Stimulated activated CD8-positive, alpha-beta memory T cell treated with anti-CD3 and anti-CD28 coated beads, Interleukin-15, amount 100 ng/mL, for 24 hours (primary cell): ENCODE measurements at regions not wholly inside any gene's neighbourhood (a gene's known extent, or its start where the extent isn't known, plus 50 kb on each side); places are given as distances from the start of the nearest gene placed in this dataset.

ENCODE experiments used
- DNase-seq: peaks from one replicate; pipeline ENCODE4 v3.0.0-alpha.2; 2020; ENCODE audit warnings: low read depth

GRCh38 chr22:47816863-47817210 is 1054.4 kb downstream of the TBC1D22A start:
- DNase-seq = no peak

- DNase-seq = no peak
These were observed 1053.8 kb downstream of the TBC1D22A start for GRCh38 chr22:47816121-47816862.

- no peak for DNase-seq
These were observed 1052.0 kb downstream of the TBC1D22A start for GRCh38 chr22:47814474-47814873.

GRCh38 chr22:47813661-47814060 is 1051.2 kb downstream of the TBC1D22A start:
- no peak for DNase-seq

- DNase-seq = no peak
These were observed 1049.5 kb downstream of the TBC1D22A start for GRCh38 chr22:47811971-47812370.

- no peak for DNase-seq
These were observed 1048.4 kb downstream of the TBC1D22A start for GRCh38 chr22:47810505-47811500.

- no peak for DNase-seq
These were observed 1046.6 kb downstream of the TBC1D22A start for GRCh38 chr22:47808886-47809620.

GRCh38 chr22:47808236-47808635 is 1045.8 kb downstream of the TBC1D22A start:
- no peak for DNase-seq

GRCh38 chr22:47807506-47807905 is 1045.1 kb downstream of the TBC1D22A start:
- DNase-seq = no peak

- DNase-seq = no peak
These were observed 1044.4 kb downstream of the TBC1D22A start for GRCh38 chr22:47806894-47807293.

- DNase-seq = no peak
These were observed 1043.0 kb downstream of the TBC1D22A start for GRCh38 chr22:47805394-47805935.

GRCh38 chr22:47804281-47804680 is 1041.8 kb downstream of the TBC1D22A start:
- DNase-seq = no peak

- no peak for DNase-seq
These were observed 1040.0 kb downstream of the TBC1D22A start for GRCh38 chr22:47802421-47802820.

- no peak for DNase-seq
These were observed 1039.2 kb downstream of the TBC1D22A start for GRCh38 chr22:47801541-47802245.

- no peak for DNase-seq
These were observed 1035.8 kb downstream of the TBC1D22A start for GRCh38 chr22:47798229-47798628.

- no peak for DNase-seq
These were observed 1035.0 kb downstream of the TBC1D22A start for GRCh38 chr22:47797342-47797945.

- no peak for DNase-seq
These were observed 1033.9 kb downstream of the TBC1D22A start for GRCh38 chr22:47796128-47796908.

- no peak for DNase-seq
These were observed 1033.2 kb downstream of the TBC1D22A start for GRCh38 chr22:47795477-47796127.

- DNase-seq = no peak
These were observed 1032.4 kb downstream of the TBC1D22A start for GRCh38 chr22:47794851-47795250.
